IPS DF 19.7 (cell line): ENCODE measurements at regions not wholly inside any gene's neighbourhood (a gene's known extent, or its start where the extent isn't known, plus 50 kb on each side); places are given as distances from the start of the nearest gene placed in this dataset.

Experiments
- DNase-seq: peaks from one replicate; pipeline ENCODE4 v3.0.0-alpha.2; 2013; ENCODE audit warnings: low read depth, low spot score

DNA sequence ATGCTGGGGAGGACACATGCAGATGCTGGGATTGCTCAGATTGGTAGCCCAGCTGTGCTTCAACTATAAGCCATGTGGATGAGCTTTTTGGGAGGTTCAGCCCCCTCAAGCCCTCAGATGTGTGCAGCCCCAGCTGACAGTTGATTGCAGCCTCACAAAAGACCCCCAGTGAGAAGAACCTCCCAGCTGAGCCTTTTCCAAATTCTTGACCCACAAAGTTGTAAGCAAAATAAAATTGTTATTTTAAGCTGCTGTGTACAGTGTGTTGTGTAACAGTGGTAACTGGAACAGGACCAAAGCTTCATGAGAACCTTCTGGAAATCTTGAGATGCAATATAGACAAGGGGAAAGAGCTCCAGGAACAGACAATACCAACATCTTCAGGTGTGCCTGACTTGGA lies 156.8 kb upstream of the IRX3 start:
- DNase-seq: no peak

DNA sequence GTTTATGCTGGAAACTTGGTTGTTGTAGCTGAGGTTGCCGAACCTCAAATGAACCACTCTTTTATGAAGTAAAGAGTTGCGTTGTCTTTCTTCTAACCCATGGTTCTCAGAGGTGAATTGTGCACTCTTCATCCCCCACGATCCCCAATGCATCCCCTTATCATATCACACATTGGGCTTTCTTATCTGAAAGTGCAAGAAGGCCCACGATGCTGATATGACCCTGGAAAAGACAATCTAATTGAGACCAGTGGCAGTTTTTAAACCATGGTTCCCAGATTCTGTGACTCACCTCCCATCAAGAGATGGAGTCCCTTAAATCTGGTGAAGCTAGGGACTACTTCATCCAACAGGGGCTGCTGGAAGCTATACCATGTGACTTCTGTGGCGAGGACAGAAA lies 156.3 kb upstream of the IRX3 start:
- DNase-seq: no peak

DNA sequence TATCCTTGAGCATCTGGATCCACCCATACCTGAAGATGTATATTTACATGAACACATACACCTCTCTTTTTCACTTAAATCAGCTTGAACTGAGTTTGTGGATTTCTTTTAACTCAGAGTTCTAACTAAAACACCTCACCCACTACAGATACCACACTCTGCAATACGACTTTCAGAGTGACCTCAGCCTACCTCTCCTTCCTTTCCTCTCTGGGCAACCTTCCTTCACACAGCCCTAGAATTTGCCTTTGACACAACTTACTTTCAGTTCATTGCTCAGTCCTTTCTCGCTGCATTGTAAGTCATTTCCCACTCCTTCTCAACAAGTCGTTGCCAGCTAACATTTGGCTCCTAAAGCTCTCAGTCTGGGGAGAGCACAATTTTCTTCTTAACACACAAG lies 151.9 kb upstream of the IRX3 start:
- no peak for DNase-seq

DNA sequence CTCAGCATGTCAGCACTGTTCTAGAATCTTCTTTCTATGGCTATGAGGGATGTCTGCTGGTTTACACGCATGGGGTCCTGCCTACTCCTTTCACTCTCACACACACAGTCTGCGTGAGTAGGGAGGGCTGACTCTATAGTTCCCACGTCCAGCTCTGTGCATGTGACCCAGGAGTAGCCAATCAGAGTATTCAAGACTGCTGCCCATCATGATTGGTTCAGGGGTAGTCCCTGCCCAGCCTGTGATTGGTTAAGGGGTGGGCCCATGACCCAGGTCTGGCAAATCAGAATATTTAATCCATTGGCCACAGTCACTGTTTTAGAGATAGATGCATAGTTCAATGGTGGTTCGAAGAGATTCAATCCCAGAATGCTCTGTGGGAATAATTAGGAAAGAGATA lies 151.3 kb upstream of the IRX3 start:
- DNase-seq: no peak

DNA sequence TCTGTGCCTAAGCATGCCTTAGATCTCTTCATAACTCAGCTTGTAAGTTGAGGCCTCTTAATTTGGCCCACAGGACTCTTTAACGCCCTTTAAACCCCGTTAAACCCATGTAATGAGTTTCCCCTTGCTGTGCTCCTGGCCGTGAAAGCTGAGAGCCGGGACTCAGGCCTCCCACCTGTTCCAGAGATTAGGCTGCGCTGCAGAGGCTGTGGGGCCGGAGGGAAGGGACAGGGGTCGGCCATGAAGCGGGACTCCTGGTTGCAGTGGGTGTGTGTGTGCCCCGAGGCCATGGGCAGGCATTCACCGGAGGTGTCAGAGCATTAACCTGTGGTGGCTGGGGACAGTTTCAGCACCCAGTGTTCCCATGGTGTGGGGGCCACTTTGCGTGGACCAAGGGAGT lies 150.8 kb upstream of the IRX3 start:
- DNase-seq: no peak

DNA sequence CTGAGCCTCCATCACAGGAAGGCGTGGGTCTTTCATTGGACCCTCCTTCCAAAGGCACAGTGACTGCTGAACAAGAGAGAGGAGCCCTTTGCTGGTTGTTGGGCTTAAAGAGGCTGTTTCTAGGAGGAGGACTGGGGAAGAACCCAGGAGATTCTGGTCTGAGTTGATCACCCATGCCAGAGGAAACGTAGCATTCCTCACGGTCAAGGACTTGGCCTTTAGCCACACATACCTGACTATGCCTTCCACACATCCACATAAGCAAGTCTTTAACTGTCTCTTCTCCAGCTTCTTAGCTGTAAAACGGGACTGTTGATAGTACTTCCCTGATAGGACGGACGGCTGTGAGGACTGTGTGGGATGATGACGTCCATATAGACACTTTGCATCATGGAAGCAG lies 149.8 kb upstream of the IRX3 start:
- no peak for DNase-seq

DNA sequence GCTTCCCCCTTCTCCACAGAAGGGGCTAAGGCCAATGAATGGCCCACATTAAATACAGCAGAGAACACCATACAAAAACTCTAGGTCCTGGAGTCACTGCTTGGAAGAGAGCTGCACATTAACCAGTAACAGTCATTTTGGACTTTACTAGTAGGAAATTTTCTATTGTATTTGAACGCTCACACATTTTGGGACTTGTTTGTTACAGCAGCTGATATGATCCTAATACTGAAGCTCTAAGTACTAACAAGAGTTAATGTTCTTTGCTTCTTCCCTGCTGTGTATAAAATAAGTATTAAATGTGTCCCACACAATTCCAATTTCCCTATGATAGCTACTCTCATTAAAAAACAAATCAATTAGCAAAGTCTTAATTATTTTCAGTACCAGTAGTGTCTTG lies 148.3 kb upstream of the IRX3 start:
- DNase-seq: no peak

DNA sequence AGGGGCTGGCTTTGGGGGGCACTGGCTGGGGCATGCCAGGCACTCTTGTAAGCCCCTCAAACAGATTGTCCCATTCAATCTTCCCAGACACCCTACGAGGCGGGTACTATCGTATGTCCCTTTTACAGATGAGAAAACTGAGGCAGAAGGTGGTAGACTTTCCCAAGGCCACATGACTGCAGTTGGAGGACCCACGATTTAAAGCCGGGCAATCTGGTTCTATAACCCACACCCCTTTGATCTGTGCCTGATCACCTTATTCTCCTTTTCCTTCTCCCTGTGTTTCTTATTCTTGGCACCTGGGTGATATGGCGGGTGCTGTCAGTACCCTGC lies 146.3 kb upstream of the IRX3 start:
- DNase-seq: no peak

DNA sequence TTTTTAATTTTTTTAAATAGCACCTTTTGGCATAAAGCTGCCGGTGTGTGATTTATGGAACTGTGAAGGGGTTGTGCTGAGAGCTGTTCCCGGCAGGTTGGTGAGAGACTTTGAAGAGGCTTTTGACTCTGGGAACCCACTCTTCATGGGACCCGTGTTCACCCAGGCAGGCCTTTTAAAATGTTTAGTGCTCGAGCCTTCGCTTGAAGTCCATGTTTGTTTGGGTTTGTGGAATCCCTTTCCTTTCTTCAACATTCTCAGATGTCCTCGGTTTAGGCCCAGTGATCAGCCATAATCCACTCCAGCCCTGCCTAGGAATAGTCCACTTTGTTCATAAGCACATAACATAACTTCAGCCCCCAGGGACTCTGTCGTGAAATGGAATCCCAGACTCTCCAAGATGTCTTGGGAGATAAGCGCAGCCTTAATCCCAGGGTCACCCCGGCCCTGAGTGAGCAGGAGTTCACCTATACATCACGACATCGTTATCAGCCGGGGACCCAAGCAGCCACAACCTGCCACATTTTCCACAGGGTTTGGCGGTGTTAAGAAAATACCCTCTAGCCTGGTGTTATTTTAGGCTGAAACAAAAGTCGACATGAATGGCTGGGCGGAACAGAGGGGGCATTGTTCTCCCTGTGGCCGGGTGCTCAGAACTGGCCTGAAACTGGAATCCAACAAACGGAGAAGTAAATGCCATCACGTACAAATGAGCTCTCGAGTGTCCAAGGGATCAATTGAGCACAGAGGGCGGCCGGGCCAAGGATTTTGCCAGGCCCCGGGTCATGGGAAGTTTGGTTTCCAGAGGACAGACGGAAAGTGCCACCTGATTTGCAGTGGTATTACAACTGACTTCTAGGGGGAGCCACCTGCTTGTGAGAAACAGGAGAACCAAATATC lies 145.7 kb upstream of the IRX3 start:
- DNase-seq: no peak

DNA sequence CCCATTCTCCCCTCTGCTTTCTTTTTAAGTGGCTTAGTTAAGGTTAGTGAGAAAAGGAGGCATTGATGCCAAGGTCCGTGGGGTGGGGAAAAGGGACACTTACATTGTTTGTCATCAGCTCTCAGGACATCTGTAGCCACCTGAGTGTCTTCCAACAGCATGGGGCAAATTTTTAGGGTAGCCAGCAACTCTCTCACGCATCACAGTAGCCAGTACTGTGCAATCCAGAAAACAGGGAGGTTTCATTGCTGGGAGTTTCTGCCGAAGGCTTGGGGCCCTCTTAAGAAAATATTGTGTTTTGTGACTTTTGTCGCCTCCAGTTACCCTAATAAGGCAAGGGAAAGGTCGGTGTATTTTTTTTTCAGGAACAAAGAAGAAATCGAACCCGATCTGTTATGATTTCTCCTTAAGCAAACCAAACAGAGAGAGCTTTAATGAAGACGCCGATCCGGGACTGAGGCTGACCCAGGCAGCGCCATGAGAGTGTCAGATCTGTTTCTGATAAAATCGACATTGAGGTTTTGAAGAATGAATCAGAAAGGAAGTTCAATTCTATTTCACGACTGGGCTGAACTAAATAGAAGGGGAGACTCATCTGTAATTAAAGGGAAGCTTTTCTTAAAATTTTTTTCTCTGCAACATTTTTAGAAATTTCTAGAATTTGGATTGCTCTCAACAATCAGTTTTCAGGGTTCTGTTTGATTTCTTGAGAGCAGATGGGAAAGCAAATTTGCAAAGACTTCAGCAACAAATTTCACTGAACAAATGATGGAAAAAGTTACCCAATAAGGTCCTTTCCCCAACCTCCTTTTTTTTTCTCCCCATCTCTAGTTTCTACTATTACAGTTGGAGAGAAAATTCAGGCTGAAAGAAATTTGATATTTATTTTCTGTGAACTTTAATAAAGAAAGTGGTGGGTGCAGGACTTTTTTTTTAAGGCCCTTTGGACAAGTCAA lies 144.7 kb upstream of the IRX3 start:
- no peak for DNase-seq

DNA sequence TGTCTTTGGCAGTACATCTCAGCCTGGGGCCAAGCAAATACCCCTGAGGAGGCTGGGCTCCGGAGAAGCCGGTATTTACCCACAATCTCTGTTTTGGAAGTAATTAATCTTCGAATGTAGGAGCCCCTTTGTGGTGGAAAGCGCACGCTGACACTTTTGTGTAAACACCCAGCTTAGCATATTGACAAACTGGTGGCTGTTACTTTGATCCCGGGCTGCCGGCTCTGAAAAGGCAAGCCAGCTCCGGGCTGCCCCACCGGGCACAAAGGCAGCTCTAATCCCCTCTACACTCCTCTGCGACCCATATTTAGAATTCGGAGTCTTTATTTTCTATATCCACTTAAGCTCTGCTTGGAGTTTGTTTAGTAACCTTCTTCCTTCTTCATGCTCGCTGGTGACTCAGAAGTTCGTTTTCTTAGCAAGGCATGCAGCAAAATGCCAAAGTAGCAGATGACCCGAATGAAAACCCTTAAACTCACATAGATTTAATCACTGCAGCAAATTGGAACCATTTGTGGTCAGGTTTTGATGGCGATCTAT lies 144.0 kb upstream of the IRX3 start:
- DNase-seq: no peak

DNA sequence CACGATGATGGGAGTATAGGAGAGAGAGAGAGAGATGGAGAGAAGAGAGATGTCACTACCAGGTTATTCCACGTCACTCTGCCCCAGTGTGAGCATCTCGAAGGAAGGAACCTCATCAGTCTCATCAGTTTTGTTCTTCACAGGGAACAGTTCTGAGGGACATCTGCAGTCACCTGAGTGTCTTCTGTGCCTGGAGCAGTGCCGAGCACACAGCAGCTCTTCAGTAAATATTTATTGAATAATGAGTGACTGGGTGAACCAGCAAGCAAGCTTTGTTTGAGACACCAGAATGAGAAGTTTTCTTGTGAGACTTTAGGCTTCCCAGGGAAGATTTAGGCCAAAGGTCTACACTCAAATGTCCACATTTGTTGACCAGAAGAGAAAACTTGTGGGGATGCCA lies 142.4 kb upstream of the IRX3 start:
- no peak for DNase-seq

DNA sequence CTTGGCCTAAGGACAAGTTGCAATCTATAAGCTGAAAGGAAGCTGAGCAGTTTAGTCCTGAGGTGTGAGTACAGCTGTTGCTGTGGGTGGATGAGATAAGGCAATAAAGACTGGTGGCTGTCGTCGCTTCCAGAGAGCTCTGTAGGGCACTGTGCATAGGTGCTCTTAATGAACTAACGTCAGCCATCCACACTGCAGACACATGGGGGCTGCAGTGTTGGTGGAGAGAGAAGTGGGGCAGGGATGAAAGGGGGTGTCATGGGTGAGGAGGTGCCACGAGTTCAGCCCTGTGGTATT lies 139.9 kb upstream of the IRX3 start:
- DNase-seq: no peak

DNA sequence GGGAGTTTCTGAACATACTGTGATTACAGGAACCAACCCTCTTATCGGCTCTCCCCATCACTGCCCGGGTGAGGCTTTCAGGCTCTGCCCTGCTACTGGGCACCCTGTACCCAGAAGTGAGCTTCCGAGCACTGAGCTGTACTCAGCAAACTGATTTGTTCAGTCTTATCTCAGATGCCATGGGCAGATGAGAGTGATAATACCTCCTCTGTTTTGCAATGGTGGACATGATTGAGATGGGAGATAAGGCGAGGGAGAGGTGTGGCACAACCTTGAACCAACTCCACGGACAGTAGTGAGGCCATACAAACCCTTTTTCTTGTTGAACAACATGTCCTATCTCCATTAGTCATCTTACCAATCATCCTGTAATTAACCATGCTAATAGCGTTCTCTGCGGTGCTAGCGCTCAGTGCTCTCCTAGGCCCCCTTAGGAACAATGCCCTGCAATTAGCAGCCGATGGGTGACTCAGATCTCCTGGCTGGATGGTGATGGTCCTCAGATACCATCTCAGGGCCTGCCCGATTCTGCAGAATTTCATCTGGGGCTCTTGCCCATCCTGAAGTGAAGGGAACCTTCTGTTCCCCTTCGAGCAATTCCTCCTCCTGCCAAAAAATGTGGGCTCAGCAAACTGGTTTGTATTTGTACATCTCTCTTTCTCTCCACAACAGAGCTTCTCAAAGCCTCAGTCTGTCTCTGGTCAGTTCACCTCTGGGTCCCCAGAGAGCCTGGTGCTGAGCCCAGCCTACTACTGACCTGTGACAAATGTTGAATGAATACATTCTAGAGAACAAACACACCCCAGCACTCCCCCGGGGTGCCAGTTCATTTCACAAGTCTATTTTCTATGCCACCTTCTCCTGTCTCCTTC lies 139.3 kb upstream of the IRX3 start:
- DNase-seq: no peak

DNA sequence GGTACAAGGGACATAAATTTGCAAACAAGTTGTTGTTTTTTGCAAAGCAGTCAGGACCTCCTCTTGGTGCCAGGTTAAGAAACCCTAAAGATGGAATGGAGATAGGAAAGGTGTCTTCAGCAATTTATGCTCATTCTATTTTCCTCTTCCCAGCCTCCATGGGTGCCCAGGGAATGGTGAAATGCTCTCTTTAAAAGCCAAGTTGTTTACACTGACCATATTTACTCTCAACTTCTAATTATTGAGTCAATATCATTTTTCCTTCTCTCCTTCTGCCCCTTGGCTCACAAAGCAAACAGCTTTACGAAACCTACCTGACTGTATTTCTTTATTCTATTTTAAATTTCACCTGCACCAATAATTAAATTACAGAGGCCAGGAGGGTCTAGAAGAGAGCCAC lies 138.5 kb upstream of the IRX3 start:
- no peak for DNase-seq

DNA sequence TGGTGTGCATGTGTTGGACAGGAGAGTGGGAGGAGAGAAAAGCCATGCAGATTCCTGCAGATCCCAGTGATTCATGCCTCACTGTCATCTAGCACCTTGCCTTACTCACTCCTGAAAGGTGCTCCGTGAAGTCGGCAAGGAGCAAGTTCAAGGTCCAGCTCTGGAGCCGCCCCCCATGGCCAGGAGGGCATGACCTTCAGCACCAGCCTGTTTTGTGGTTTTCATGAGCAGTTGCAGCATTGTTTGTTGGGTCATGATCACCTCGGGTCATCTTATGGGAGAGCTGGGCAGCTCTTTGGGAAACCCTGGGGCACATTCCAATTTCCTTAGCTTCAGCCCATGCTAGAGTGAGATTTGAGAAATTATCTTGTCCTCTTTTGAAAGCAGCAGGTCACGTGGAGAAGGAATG lies 137.5 kb upstream of the IRX3 start:
- DNase-seq: no peak

DNA sequence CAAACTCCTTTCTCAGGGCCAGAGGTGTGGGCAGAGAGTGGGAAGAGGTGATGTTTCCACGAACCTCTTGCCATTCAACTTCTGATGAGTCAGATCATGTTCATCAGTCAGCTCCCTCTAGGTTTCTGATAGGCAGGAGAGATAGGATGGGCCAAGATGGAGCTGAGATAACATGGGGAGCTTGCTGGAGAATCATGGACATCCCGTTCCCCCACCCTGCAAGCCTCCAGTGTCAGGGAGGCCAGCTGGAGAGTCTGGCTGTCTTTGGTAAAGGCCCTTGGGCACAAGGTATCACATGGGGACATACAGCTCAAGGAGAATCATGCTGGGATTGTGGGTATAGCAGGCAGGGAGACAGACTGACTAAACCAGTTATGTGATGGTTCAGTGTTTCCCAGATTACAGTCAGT lies 136.0 kb upstream of the IRX3 start:
- DNase-seq: no peak

DNA sequence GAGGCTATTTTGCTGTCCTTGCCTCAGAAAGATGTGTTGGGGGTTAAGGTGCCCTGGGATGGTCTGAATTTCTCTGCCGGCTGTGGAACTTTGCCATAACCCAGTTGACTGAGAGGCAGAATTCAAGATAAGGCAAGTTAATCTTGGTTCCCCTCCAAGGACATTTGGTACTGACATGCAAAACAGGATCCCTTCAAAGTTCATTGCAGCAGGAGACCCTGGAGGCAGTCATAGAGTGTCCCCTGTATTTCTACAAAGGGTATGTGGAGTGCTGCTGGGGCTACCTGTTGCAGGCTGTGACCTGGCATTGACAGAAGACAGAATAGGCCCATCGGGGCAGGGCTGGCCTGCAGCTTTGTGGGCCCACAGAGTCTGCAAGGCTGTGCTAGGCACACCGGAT lies 135.6 kb upstream of the IRX3 start:
- DNase-seq: no peak

DNA sequence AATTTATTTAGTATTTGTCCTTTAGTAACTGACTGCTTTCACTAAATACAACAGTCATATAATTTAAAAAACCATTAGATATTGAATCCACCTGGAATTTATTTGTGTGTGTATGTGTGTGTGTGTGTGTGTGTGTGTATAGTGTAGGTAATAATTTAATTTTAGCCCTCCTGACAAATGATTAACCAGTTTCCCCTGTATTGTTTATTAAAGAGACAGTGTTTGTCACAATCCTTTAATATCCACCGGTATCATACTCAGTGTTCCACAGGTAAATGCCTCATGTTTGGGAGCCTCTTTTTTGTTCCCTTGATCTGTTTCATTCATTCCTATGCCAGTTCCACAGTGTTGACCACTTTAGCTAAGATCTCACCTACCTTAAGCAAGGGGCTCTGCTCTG lies 134.6 kb upstream of the IRX3 start:
- no peak for DNase-seq

DNA sequence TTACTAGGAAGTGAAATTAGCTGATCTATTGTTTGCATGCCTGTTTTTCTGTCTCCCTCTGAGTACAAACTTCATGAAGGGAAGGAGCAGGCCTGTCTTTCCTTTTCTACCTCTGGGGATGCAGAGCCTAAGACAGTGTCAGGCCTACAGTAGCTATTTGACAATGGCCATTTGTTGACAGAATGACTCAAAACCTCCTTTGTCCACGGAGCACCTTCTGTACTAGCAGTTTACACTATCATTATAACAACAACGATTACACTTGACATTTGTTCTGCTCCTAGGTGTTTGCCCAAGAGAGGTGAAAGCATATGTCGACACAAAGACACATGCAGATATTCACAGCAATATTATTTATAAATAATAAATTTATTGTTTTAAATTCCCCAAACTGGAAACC lies 132.3 kb upstream of the IRX3 start:
- no peak for DNase-seq

DNA sequence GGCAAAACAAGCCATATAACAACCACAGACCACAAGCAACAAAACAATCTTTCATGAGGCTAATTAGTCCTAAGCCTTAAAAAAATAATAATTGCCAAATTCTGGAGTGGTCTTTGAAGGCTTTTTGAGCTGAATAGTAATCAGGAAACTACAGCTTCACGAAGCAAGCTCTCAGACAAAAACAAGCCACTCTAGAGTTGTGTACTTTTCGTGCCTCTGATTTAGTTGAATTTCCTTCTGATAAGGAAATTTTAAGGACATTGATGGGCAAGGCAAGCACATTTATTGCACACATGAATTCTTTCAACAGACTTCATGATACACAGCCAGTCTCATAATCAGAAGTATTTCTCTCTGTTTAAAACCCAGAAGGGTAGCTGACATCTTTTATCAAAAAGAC lies 130.8 kb upstream of the IRX3 start:
- no peak for DNase-seq

DNA sequence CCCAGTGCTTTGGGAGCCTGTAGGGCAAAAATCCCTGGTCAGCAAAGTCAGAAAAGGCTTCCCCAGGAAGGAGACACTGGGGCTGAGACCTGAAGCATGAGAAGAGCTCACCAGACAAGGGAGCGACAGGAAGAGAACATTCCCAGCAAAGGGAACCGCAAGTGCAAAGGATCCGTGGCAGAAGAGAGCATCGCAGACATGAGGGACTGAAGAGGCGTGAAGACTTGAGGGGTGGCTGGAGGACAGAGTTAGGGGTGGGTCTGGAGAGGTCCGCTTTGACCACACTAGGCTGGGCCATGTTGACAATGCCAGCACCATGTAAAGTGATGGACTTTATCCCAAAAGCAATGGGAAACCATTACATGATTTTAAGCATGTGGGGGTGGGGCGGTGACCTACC lies 128.1 kb upstream of the IRX3 start:
- no peak for DNase-seq
